Trophoblast cell (in vitro differentiated cells and primary cell): ENCODE measurements at regions not wholly inside any gene's neighbourhood (a gene's known extent, or its start where the extent isn't known, plus 50 kb on each side); places are given as distances from the start of the nearest gene placed in this dataset.

Source experiments
- DNase-seq, 2 donors: peaks; one replicate each; pipeline ENCODE4 v3.0.0-alpha.2; 2016
- H2AFZ ChIP-seq: 2 replicates; pipeline ENCODE4 v1.6.1; 2013; ENCODE audit warnings: low read length, moderate library complexity, mild to moderate bottlenecking; ENCODE audit not compliant: insufficient read depth, poor library complexity
- H2AK5ac ChIP-seq: 2 replicates; pipeline ENCODE4 v1.6.1; 2013; ENCODE audit warnings: mild to moderate bottlenecking, low read length
- H2BK120ac ChIP-seq: 2 replicates; pipeline ENCODE4 v1.6.1; 2013; ENCODE audit warnings: low read length, mild to moderate bottlenecking, moderate library complexity; ENCODE audit not compliant: insufficient read depth, poor library complexity
- H2BK12ac ChIP-seq: 2 replicates; pipeline ENCODE4 v1.6.1; 2013; ENCODE audit warnings: mild to moderate bottlenecking, low read length, moderate library complexity
- H2BK5ac ChIP-seq: 2 replicates; pipeline ENCODE4 v1.6.1; 2013; ENCODE audit warnings: low read length, low read depth, moderate library complexity, mild to moderate bottlenecking; ENCODE audit not compliant: poor library complexity
- H3K14ac ChIP-seq: 2 replicates; pipeline ENCODE4 v1.6.1; 2013; ENCODE audit warnings: mild to moderate bottlenecking, low read length
- H3K18ac ChIP-seq: 2 replicates; pipeline ENCODE4 v1.6.1; 2013; ENCODE audit warnings: mild to moderate bottlenecking, low read length
- H3K23ac ChIP-seq: 2 replicates; pipeline ENCODE4 v1.6.1; 2013; ENCODE audit warnings: low read length
- H3K27ac ChIP-seq: 2 replicates; pipeline ENCODE4 v1.5.1; 2013; ENCODE audit warnings: low read depth, mild to moderate bottlenecking, inconsistent platforms, low read length, moderate library complexity
- H3K27me3 ChIP-seq: 2 replicates; pipeline ENCODE4 v1.6.1; 2013; ENCODE audit warnings: inconsistent platforms, mild to moderate bottlenecking, low read length, moderate library complexity; ENCODE audit not compliant: insufficient read depth
- H3K36me3 ChIP-seq, 2 experiments: 1 replicate in 1 of 2; 2 replicates in 1 of 2; pipeline ENCODE4 v1.6.1; 2013; ENCODE audit warnings: low read length in 2 of 2, mild to moderate bottlenecking in 2 of 2, moderate library complexity in 1 of 2; ENCODE audit not compliant: insufficient read depth in 2 of 2, control insufficient read depth in 1 of 2
- H3K4ac ChIP-seq: 2 replicates; pipeline ENCODE4 v1.6.1; 2013; ENCODE audit warnings: low read depth, mild to moderate bottlenecking, low read length, moderate library complexity
- H3K4me1 ChIP-seq, 2 experiments: 1 replicate in 1 of 2; 2 replicates in 1 of 2; pipeline ENCODE4 v1.6.1; 2013; ENCODE audit warnings: low read length in 2 of 2, mild to moderate bottlenecking in 2 of 2, moderate library complexity in 1 of 2; ENCODE audit not compliant: insufficient read depth in 2 of 2, control insufficient read depth in 1 of 2
- H3K4me2 ChIP-seq: 2 replicates; pipeline ENCODE4 v1.6.1; 2013; ENCODE audit warnings: inconsistent platforms, mild to moderate bottlenecking, low read length, moderate library complexity
- H3K4me3 ChIP-seq: 2 replicates; pipeline ENCODE4 v1.5.1; 2013; ENCODE audit warnings: mild to moderate bottlenecking, low read depth, low read length, inconsistent platforms
- H3K79me1 ChIP-seq: one replicate; pipeline ENCODE4 v1.6.1; 2013; ENCODE audit warnings: low read length
- H3K79me2 ChIP-seq: 2 replicates; pipeline ENCODE4 v1.6.1; 2013; ENCODE audit warnings: low read length, mild to moderate bottlenecking; ENCODE audit not compliant: control insufficient read depth, insufficient read depth, poor library complexity
- H3K9ac ChIP-seq: 2 replicates; pipeline ENCODE4 v1.6.1; 2013; ENCODE audit warnings: mild to moderate bottlenecking, low read length
- H3K9me3 ChIP-seq: 2 replicates; pipeline ENCODE4 v1.6.1; 2013; ENCODE audit warnings: low read depth, mild to moderate bottlenecking, control low read depth, inconsistent platforms, low read length; ENCODE audit not compliant: insufficient read depth
- H4K12ac ChIP-seq: 2 replicates; pipeline ENCODE4 v1.6.1; 2013; ENCODE audit warnings: low read depth, mild to moderate bottlenecking, low read length, moderate library complexity
- H4K8ac ChIP-seq: 2 replicates; pipeline ENCODE4 v1.6.1; 2013; ENCODE audit warnings: low read depth, mild to moderate bottlenecking, low read length, moderate library complexity
- H4K91ac ChIP-seq: one replicate; pipeline ENCODE4 v1.6.1; 2013; ENCODE audit warnings: low read depth, mild to moderate bottlenecking, low read length, moderate library complexity
- WGBS: extraction: QIAGEN DNeasy Blood & Tissue Kit; methylation state at CpG from one replicate; pipeline ENCODE4 v1.1.7; 2013; ENCODE audit warnings: missing lambda C conversion rate; ENCODE audit not compliant: insufficient read length, insufficient coverage; ENCODE audit errors: extremely low coverage; 5-methylcytosine and 5-hydroxymethylcytosine counted together

GRCh38 chr9:16925426-16925825, 55.0 kb upstream of the BNC2 start:
- Histone ChIP-seq H3K14ac (no peak overlapping the region), H2AFZ (no peak overlapping the region), H3K4me3 (no peak overlapping the region), H3K27ac (no peak overlapping the region), H3K18ac (no peak overlapping the region), H3K9ac (no peak overlapping the region), H3K79me1 (no peaks in the 10 kb centered on the region), H2BK120ac (no peak overlapping the region), H3K4me2 (no peak overlapping the region), H3K4me1 (no peaks in the 10 kb centered on the region), H3K4ac (no peak overlapping the region), H3K79me2 (no peaks in the 10 kb centered on the region), H2BK12ac (no peak overlapping the region), H3K36me3 (peaks cover 0 to 3% of the 10 kb centered on the region in 2 experiments), H2AK5ac (no peak overlapping the region), H4K12ac (no peak overlapping the region), H4K8ac (no peak overlapping the region), H3K9me3 (peaks cover 8% of the 10 kb centered on the region), H3K27me3 (no peaks in the 10 kb centered on the region), H3K23ac (no peak overlapping the region), H4K91ac (no peak overlapping the region), H2BK5ac (no peak overlapping the region)
- DNase-seq, result peak in 1 of 2 donors; percentile 3
- no CpG with 5 or more reads among the region's 1 CpG for WGBS

- no peak for DNase-seq
- peaks cover 0 to 3% of the 10 kb centered on the region in 2 experiments for H3K36me3 ChIP-seq
- H3K9me3 ChIP-seq, result peaks cover 8% of the 10 kb centered on the region
- no peak overlapping the region for H2BK5ac ChIP-seq
- no peak overlapping the region for H2BK120ac ChIP-seq
- H4K8ac ChIP-seq, result no peak overlapping the region
- H3K23ac ChIP-seq, result no peak overlapping the region
- H2BK12ac ChIP-seq, result no peak overlapping the region
- no peak overlapping the region for H3K9ac ChIP-seq
- no peak overlapping the region for H3K4ac ChIP-seq
- H3K4me3 ChIP-seq, result no peak overlapping the region
- H2AK5ac ChIP-seq, result no peak overlapping the region
- H4K91ac ChIP-seq, result no peak overlapping the region
- H3K4me2 ChIP-seq, result no peak overlapping the region
- H3K79me2 ChIP-seq, result no peaks in the 10 kb centered on the region
- no peak overlapping the region for H3K27ac ChIP-seq
- no peaks in the 10 kb centered on the region for H3K27me3 ChIP-seq
- no peaks in the 10 kb centered on the region for H3K4me1 ChIP-seq
- no CpG with 5 or more reads among the region's 32 CpGs for WGBS
- H4K12ac ChIP-seq, result no peak overlapping the region
- no peak overlapping the region for H3K14ac ChIP-seq
- no peak overlapping the region for H2AFZ ChIP-seq
- H3K79me1 ChIP-seq, result no peaks in the 10 kb centered on the region
- no peak overlapping the region for H3K18ac ChIP-seq
Observed at GRCh38 chr9:16924311-16924915, 53.9 kb upstream of the BNC2 start.

- Histone ChIP-seq H3K18ac (no peak overlapping the region), H3K4me3 (no peak overlapping the region), H3K9me3 (peaks cover 8% of the 10 kb centered on the region), H3K36me3 (peaks cover 0 to 3% of the 10 kb centered on the region in 2 experiments), H2BK12ac (no peak overlapping the region), H4K8ac (no peak overlapping the region), H3K27me3 (no peaks in the 10 kb centered on the region), H3K23ac (no peak overlapping the region), H3K4me2 (no peak overlapping the region), H3K9ac (no peak overlapping the region), H3K27ac (no peak overlapping the region), H2AK5ac (no peak overlapping the region), H2AFZ (no peak overlapping the region), H3K4me1 (no peaks in the 10 kb centered on the region), H3K14ac (no peak overlapping the region), H3K4ac (no peak overlapping the region), H4K91ac (no peak overlapping the region), H2BK5ac (no peak overlapping the region), H3K79me2 (no peaks in the 10 kb centered on the region), H4K12ac (no peak overlapping the region), H3K79me1 (no peaks in the 10 kb centered on the region), H2BK120ac (no peak overlapping the region)
- DNase-seq, result no peak
- WGBS, result no CpG with 5 or more reads among the region's 3 CpGs
Observed at GRCh38 chr9:16921855-16922254, 51.4 kb upstream of the BNC2 start.
